Common myeloid progenitor, CD34-positive (primary cell): ENCODE measurements at regions not wholly inside any gene's neighbourhood (a gene's known extent, or its start where the extent isn't known, plus 50 kb on each side); places are given as distances from the start of the nearest gene placed in this dataset.

Experiments
- CTCF ChIA-PET: fragments of 350-600 bp; sonication (Branson Sonifier 250); formaldehyde crosslinking; loops from one replicate; lab custom pipeline; 2021; ENCODE audit warnings: antibody characterized with exemption; lab: Charles Lee
- POLR2A ChIA-PET: fragments of 350-600 bp; sonication (Branson Sonifier 250); formaldehyde crosslinking; loops from one replicate; lab custom pipeline; 2021; ENCODE audit warnings: antibody characterized with exemption; lab: Charles Lee
- DNase-seq, 3 donors: peaks; one replicate each; pipeline versions ENCODE4 v3.0.0 to v3.0.0-alpha.2; 2013
- H3K27ac ChIP-seq, 2 experiments: 1 replicate in 1 of 2; 2 replicates in 1 of 2; pipeline ENCODE4 v1.7.0; 2013; ENCODE audit warnings: inconsistent platforms in 2 of 2, low read length in 2 of 2, mild to moderate bottlenecking in 2 of 2, low read depth in 1 of 2, moderate library complexity in 1 of 2; ENCODE audit not compliant: severe bottlenecking in 2 of 2, insufficient read depth in 1 of 2, poor library complexity in 1 of 2
- H3K27me3 ChIP-seq, 5 experiments: replicated peaks in 2 of 5; 1 replicate in 3 of 5; 2 replicates in 2 of 5; pipeline versions ENCODE4 v1.6.1 to v1.7.0; 2013; ENCODE audit warnings: low read length in 4 of 5, mild to moderate bottlenecking in 2 of 5, moderate library complexity in 2 of 5, inconsistent platforms in 1 of 5; ENCODE audit not compliant: insufficient read depth in 5 of 5, control insufficient read depth in 4 of 5
- H3K36me3 ChIP-seq, 4 experiments: 1 replicate in 2 of 4; 2 replicates in 2 of 4; pipeline versions ENCODE4 v1.6.1 to v1.7.0; 2013; ENCODE audit warnings: low read length in 3 of 4, control low read depth in 1 of 4, mild to moderate bottlenecking in 1 of 4; ENCODE audit not compliant: control insufficient read depth in 4 of 4, insufficient read depth in 4 of 4
- H3K4me1 ChIP-seq, 4 experiments: 1 replicate in 3 of 4; 2 replicates in 1 of 4; pipeline versions ENCODE4 v1.6.1 to v1.7.1; 2013; ENCODE audit warnings: low read length in 3 of 4, mild to moderate bottlenecking in 3 of 4, control low read depth in 1 of 4, inconsistent platforms in 1 of 4, moderate library complexity in 1 of 4; ENCODE audit not compliant: control insufficient read depth in 4 of 4, insufficient read depth in 4 of 4; ENCODE audit errors: control extremely low read depth in 1 of 4
- H3K4me3 ChIP-seq, 7 experiments: 1 replicate in 4 of 7; 2 replicates in 3 of 7; pipeline versions ENCODE4 v1.5.1 to v1.7.0; 2013; ENCODE audit warnings: mild to moderate bottlenecking in 7 of 7, low read length in 6 of 7, moderate library complexity in 6 of 7, inconsistent platforms in 2 of 7, low read depth in 2 of 7, control low read depth in 1 of 7; ENCODE audit not compliant: insufficient read depth in 4 of 7, control insufficient read depth in 1 of 7; ENCODE audit errors: extremely low read depth in 1 of 7
- H3K9me3 ChIP-seq, 5 experiments: 1 replicate in 4 of 5; 2 replicates in 1 of 5; pipeline versions ENCODE4 v1.6.1 to v1.7.1; 2013; ENCODE audit warnings: low read length in 4 of 5, mild to moderate bottlenecking in 2 of 5, inconsistent platforms in 1 of 5, low read depth in 1 of 5, moderate library complexity in 1 of 5; ENCODE audit not compliant: control insufficient read depth in 4 of 5, insufficient read depth in 2 of 5; ENCODE audit errors: control extremely low read depth in 1 of 5
- WGBS: methylation state at CpG from one replicate; pipeline ENCODE4 v1.1.5; 2013; ENCODE audit not compliant: insufficient coverage; 5-methylcytosine and 5-hydroxymethylcytosine counted together

- Histone ChIP-seq H3K27me3 (peaks cover 0 to 5% (median 0%) of the 10 kb centered on the region in 5 experiments), H3K9me3 (no peaks in the 10 kb centered on the region), H3K4me3 (no peak overlapping the region), H3K4me1 (no peaks in the 10 kb centered on the region), H3K36me3 (no peaks in the 10 kb centered on the region), H3K27ac (no peak overlapping the region)
- 63% methylated on average over 1 of the region's 1 CpG for WGBS
- POLR2A ChIA-PET, result no interaction called here
- CTCF ChIA-PET, result no interaction called here
- no peak for DNase-seq
These were observed 80.2 kb upstream of the SKOR2 start for GRCh38 chr18:47331641-47332040.

GRCh38 chr18:47331026-47331425, 79.6 kb upstream of the SKOR2 start:
- DNase-seq, result no peak
- Histone ChIP-seq H3K27me3 (peaks cover 0 to 5% (median 0%) of the 10 kb centered on the region in 5 experiments), H3K9me3 (no peaks in the 10 kb centered on the region), H3K4me3 (no peak overlapping the region), H3K4me1 (no peaks in the 10 kb centered on the region), H3K27ac (no peak overlapping the region), H3K36me3 (no peaks in the 10 kb centered on the region)
- ChIA-PET CTCF (no interaction called here), POLR2A (no interaction called here)
- 96% methylated on average over 3 of the region's 7 CpGs for WGBS

GRCh38 chr18:47323158-47323557, 71.7 kb upstream of the SKOR2 start:
- DNase-seq, result no peak
- WGBS, result 90% methylated on average over 3 of the region's 3 CpGs
- H3K4me1 ChIP-seq, result no peaks in the 10 kb centered on the region
- no peaks in the 10 kb centered on the region for H3K36me3 ChIP-seq
- CTCF ChIA-PET, result interaction anchor here (0.7 kb wide), 1 partner anchor 8 kb away, joined by 3 read pairs; no protein-coding TSS in a partner anchor
- peaks cover 0 to 3% (median 0%) of the 10 kb centered on the region in 5 experiments for H3K9me3 ChIP-seq
- POLR2A ChIA-PET, result no interaction called here
- no peak overlapping the region for H3K27ac ChIP-seq
- peaks cover 0 to 2% (median 0%) of the 10 kb centered on the region in 5 experiments for H3K27me3 ChIP-seq
- H3K4me3 ChIP-seq, result no peak overlapping the region

GRCh38 chr18:47321815-47322214, 70.4 kb upstream of the SKOR2 start:
- 93% methylated on average over 3 of the region's 3 CpGs for WGBS
- peaks cover 0 to 2% (median 0%) of the 10 kb centered on the region in 5 experiments for H3K27me3 ChIP-seq
- no peaks in the 10 kb centered on the region for H3K36me3 ChIP-seq
- no peak overlapping the region for H3K4me3 ChIP-seq
- no peaks in the 10 kb centered on the region for H3K4me1 ChIP-seq
- ChIA-PET POLR2A (no interaction called here), CTCF (no interaction called here)
- H3K9me3 ChIP-seq, result peaks cover 0 to 3% (median 0%) of the 10 kb centered on the region in 5 experiments
- H3K27ac ChIP-seq, result no peak overlapping the region
- DNase-seq, result no peak

- DNase-seq, result no peak
- peaks cover 0 to 3% (median 0%) of the 10 kb centered on the region in 5 experiments for H3K9me3 ChIP-seq
- POLR2A ChIA-PET, result no interaction called here
- WGBS, result no CpG with 5 or more reads among the region's 1 CpG
- H3K4me1 ChIP-seq, result no peaks in the 10 kb centered on the region
- H3K27ac ChIP-seq, result no peak overlapping the region
- peaks cover 0 to 5% (median 2%) of the 10 kb centered on the region in 5 experiments for H3K27me3 ChIP-seq
- H3K4me3 ChIP-seq, result no peak overlapping the region
- no peaks in the 10 kb centered on the region for H3K36me3 ChIP-seq
- CTCF ChIA-PET, result no interaction called here
These were observed 66.5 kb upstream of the SKOR2 start for GRCh38 chr18:47317824-47318508.

- 95% methylated on average over 2 of the region's 4 CpGs for WGBS
- no peak overlapping the region for H3K4me3 ChIP-seq
- no peaks in the 10 kb centered on the region for H3K36me3 ChIP-seq
- H3K27ac ChIP-seq, result no peak overlapping the region
- no peaks in the 10 kb centered on the region for H3K4me1 ChIP-seq
- H3K9me3 ChIP-seq, result no peaks in the 10 kb centered on the region
- H3K27me3 ChIP-seq, result peaks cover 0 to 6% (median 2%) of the 10 kb centered on the region in 5 experiments
- no peak for DNase-seq
- CTCF ChIA-PET, result no interaction called here
- POLR2A ChIA-PET, result no interaction called here
These were observed 65.5 kb upstream of the SKOR2 start for GRCh38 chr18:47316924-47317323.

GRCh38 chr18:47313901-47314300, 62.4 kb upstream of the SKOR2 start:
- ChIA-PET POLR2A (no interaction called here), CTCF (interaction anchor here (0.5 kb wide), 1 partner anchor 136 kb away, joined by 3 read pairs; no protein-coding TSS in a partner anchor)

More at GRCh38 chr18:47313901-47314300, 62.4 kb upstream of the SKOR2 start:
- no peak for DNase-seq
- Histone ChIP-seq H3K4me1 (no peaks in the 10 kb centered on the region), H3K4me3 (no peak overlapping the region), H3K9me3 (no peaks in the 10 kb centered on the region), H3K36me3 (no peaks in the 10 kb centered on the region), H3K27ac (no peak overlapping the region), H3K27me3 (peaks cover 0 to 6% (median 0%) of the 10 kb centered on the region in 5 experiments)
- 82% methylated on average over 4 of the region's 4 CpGs for WGBS
